T-helper 2 cell (primary cell): ENCODE measurements at regions not wholly inside any gene's neighbourhood (a gene's known extent, or its start where the extent isn't known, plus 50 kb on each side); places are given as distances from the start of the nearest gene placed in this dataset.

Experiments used
- DNase-seq, 5 experiments: peaks; one replicate each; pipeline versions ENCODE4 v3.0.0 to v3.0.0-alpha.2; 2012 to 2022

- DNase-seq: no peak
Measured at GRCh38 chr7:25759286-25759685, 392.7 kb upstream of the NFE2L3 start.

- DNase-seq: no peak
Measured at GRCh38 chr7:25759748-25760147, 392.2 kb upstream of the NFE2L3 start.

DNA sequence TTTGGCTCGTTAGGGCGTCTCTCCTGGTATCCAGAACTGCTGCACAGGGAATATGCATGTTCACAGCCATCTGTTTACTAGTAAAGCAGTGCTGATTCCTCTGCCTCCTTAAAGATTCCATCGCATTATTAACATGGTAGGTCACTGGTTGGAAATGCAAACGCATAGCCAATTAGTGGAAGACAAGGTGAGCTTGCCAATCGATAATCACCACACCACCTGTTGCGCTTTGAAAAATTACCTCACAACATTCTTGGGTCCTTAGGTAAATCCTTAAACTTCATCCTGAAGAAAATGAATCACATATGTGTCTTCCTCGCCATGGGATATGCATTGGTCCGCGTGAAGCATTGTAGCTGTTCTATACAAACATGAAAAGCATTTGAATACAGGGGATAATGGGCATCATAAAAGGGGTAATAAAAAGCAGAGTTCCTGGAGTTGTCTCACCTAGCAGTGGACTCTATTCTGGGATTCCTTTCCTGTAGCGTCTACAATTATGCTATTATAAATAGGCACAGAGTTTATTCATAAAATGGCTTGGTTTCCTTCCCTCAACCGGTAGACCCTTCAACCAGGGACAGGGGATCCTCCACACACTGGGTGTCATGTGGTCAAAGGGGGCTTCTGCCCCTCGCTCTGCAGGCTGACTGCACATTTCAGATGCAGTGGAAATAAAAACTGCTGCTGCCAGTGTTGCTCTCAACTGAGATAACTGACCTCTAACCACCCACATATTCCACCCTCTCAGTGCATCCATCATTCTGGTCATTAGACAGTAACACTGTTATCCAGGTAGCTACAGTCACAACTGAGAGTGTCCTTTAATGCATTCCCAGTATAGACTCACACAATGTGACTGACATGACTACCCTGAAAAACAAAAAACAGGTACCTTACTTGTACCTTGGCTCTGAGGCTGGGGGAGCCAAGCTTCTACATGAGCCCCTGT lies 389.2 kb upstream of the NFE2L3 start:
- no peak for DNase-seq

- no peak for DNase-seq
Measured at GRCh38 chr7:25763463-25763860, 388.5 kb upstream of the NFE2L3 start.

DNA sequence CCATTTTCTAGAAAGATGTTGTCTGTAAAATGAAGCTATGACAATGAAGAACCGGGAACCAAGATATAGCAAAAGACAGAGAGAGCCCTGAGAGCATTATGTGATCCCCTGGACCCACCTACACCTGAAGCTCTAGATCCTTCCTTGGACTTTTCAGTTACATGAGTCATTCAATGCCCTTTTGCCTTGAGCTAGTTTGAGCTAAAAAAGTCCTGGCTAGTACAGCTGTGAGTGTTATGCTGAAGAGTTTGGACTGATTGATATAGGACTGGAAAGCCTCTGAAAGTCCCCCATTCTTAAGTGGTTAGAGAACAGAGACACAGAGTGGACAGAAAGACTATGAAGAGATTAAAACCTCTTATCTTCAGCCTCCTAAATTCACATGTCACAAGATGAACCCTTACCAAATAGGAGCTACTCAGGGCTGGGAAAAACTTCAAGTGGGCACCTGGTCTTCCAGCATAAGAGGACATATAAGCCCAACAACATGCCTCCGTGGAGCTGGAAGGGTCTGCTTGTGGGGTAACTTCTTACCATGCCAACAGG lies 386.8 kb upstream of the NFE2L3 start:
- no peak for DNase-seq

DNA sequence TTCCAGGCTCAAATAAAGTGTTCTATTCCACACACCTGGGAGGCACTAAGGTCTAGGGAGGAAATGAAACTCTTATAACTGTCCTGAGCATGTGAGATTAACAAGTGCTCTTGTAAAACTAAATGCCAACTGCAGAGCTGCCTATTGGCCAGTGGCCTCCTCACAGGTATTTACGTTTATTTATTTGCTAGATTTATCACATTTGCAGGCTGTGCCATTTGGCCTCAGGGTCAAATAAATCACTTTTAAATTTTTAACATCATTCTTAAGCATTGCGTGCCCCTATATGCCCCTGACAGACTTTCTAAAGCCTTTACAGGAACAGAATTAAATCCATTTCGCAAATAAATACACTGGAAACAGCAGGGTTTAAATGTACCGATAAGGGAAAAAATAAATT lies 381.8 kb upstream of the NFE2L3 start:
- no peak for DNase-seq

- no peak for DNase-seq
Measured at GRCh38 chr7:25770670-25771069, 381.3 kb upstream of the NFE2L3 start.

DNA sequence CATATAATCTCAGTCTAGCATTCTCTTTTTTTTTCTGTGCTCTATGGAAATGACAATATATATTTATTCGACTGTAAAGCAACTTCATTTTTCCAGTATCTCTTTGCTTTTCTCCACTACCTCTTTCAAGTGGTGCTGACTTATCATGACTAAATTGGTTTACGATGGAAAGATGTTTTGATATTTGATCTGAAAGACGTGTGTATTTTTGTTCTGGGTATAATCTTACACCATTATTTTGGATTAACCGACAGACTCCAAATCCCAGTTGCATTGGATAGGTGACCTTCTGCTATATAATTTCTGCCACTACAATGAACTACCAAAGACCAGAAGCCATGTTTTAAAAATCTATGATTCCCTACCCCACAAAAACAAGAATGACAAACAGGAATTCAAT lies 380.5 kb upstream of the NFE2L3 start:
- DNase-seq: no peak

DNA sequence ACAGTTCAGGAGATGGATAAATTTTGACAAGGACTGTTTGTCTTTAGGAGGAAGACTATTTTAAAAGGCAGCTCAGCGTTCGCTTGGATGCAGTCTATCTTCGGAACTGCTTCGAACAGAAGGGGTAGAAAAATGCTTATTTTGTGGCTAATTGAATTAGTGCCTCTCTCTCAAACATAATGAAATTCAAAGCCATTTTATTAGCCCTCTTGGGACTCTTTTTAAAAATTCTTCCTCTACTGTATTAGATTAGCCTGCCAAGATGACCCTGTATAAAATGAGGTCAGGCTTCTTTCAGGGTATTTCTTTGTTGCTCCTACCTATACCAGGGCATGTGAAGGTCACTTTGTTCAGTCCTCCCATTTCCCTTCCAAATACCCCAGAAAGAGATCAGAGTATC lies 379.2 kb upstream of the NFE2L3 start:
- DNase-seq: no peak

GRCh38 chr7:25774675-25775074 lies 377.3 kb upstream of the NFE2L3 start:
- no peak for DNase-seq

- no peak for DNase-seq
Measured at GRCh38 chr7:25775570-25775969, 376.4 kb upstream of the NFE2L3 start.

DNA sequence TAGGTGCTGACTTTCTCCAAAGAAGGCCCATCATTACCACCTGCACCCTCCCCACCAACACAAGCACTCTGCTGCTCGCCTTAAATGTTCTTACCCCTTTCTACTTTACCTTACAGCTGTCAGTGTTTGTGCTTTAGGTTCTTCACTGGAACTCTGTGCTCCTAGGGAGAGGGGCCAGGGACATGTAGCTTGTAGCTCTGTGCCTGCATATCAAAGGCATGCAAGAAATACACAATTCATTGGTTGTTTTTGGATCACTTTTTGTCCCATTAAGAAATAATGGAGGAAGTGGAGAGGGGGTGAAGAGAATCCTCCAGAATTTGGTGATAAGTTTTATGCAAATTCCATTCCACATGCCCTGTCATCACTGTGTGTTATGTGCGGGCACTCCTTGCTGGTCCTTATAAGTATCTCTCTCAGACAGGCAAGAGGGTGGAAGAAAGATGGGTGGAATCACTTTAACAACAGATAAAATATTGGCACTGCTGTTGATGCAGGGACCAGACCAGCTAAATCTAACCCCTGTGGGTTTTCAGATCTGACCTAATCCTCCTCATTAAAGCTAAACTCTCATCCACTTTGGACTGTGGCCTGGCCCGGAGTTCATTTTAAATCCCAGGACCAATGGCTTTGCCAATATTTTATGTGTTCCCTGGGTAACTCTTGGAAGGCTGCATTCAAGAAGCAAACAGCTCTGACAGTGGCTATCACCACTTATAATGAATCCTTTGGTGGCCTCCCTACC lies 375.8 kb upstream of the NFE2L3 start:
- no peak for DNase-seq

GRCh38 chr7:25776744-25777123 lies 375.3 kb upstream of the NFE2L3 start:
- DNase-seq: no peak

DNA sequence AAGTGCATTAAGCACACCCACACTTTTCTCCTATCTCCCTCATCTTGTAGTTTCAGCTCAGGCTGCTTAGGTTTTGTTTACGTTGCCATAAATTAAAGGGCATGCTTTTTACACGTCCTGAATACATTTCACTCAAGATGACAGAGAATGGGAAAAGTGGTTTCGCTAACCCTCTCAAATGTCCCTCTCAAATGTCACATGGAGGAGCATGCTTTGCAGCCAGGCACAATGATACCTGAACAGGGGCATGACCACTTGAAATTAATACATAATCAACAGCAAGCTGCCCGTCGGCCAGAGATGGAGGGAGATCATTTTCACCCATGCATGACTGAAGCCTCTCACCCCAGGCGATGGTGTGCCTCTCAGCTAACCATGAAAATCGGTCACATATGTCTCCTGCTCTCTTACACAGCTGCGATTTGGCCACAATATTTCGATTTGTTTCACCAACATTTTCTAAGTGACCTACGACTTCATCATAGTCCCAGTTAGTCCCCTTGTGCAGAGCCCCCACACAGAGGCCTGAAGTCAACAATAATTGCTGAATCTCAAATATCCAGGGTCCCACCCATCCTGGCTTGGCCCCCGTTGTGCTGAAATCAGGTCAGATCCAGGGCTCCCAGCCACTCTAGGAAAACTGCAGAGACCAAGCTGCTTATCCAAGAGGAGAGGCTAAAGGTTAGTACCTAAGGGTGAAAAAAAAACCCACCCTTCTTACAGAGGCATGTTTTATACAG lies 373.9 kb upstream of the NFE2L3 start:
- DNase-seq: no peak

GRCh38 chr7:25779002-25779546 lies 372.9 kb upstream of the NFE2L3 start:
- no peak for DNase-seq

- DNase-seq: no peak
Measured at GRCh38 chr7:25780904-25781303, 371.1 kb upstream of the NFE2L3 start.

DNA sequence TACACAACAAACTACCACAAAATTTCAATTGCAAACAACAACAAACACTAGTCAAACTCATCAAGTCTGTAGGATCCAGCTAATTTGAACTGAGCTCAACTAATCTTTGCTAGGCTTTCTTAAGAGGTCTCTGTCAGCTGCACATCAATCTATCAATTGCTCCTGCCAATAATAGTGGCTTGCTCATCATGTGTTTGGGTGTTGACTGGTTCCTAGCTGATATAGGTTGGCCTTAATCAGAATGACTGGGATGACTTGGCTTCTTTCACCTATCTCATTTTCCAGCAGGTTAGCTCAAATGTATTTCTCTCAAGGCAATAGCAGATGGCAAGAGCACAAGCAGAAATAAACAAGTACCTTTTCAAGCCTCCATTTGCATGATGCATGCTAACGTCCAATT lies 370.3 kb upstream of the NFE2L3 start:
- DNase-seq: no peak

DNA sequence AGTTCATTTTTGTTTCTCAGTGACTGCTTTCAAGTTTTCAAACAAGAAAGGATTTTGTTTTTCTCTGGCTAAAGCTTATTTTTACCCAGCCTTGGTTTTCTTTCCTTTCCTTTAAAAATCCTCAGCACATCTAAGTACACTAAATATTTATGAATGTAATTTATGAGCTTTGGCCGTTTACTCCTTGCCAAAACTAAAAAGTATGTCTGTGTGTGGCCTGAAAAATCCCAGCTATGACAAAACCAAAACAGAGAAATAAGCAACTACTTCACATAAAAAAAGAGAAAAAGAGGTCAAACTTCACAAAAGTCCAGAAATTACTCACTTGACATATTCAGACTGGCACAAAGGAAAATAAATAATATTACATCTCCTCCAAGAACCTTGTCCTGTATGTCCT lies 365.1 kb upstream of the NFE2L3 start:
- no peak for DNase-seq

GRCh38 chr7:25787336-25787735 lies 364.7 kb upstream of the NFE2L3 start:
- DNase-seq: no peak

DNA sequence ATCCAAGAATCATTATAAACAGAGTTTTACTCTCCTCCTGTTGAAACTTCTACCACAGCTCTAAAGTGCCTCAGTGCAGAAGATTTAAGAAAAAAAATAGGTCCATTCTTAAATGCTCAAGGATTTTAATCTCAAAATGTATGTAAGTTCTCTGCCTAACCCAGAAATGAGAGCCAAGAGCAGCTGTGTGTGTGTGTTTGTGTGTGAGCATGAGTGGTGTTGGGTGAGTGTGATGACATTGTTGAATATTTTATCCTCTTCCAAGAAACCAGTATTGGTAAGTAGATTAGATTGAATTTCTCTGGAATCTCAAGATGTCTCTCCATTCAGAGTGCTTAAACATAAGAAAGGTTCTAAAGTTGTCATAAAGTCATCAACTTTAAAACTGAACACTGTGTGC lies 363.6 kb upstream of the NFE2L3 start:
- no peak for DNase-seq

DNA sequence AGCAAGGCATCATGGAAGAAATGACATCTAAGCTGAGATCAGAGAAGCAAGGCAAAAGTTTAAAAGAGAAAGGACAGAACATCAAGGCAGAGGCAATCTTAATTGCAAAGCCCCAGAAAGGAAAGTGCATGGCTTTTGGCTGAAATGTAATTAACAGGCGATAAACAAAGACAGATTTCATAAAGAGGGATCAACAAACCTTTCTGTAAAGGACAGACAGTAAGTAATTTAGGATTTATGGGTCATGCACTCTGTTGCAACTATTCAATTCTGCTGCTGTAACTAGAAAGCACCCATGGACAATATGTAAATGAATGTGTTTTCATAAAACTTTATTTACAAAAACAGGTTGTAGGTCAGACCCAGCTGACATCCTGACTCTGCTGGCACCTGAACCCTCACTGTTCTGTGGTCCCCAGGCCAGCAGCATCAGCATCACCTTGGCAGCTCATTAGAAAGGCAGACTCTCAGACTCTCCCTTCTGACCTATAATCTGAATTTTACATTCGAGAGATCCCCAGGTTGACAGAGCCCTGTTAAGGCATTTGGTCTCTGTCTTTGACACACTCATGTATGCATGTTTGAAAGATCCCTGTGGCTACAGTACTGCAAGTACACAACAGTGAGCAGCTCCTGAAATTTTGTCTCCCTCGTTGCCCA lies 362.9 kb upstream of the NFE2L3 start:
- no peak for DNase-seq
